ENCODE measurements at regions not wholly inside any gene's neighbourhood (a gene's known extent, or its start where the extent isn't known, plus 50 kb on each side); places are given as distances from the start of the nearest gene placed in this dataset.

- no peak for DNase-seq (ENCODE audit: low spot score)
- in situ Hi-C loops (cut with MboI; ENCODE audit: low pct_unique_long_range_greater_than_20kb, low sequenced_read_pairs, unreplicated experiment): no loop called here
- TF ChIP-seq CTCF (IDR thresholded peaks at IDR 0.05; ENCODE audit: extremely low read depth, insufficient read depth, missing control alignments): no peak
Measured at GRCh38 chr1:94672934-94673333, 131.4 kb upstream of the F3 start.

GRCh38 chr1:94672001-94672400 lies 130.4 kb upstream of the F3 start:
- in situ Hi-C loops (cut with MboI; ENCODE audit: low pct_unique_long_range_greater_than_20kb, low sequenced_read_pairs, unreplicated experiment): no loop called here
- no peak for TF ChIP-seq CTCF (IDR thresholded peaks at IDR 0.05; ENCODE audit: extremely low read depth, insufficient read depth, missing control alignments)
- no peak for DNase-seq (ENCODE audit: low spot score)

GRCh38 chr1:94670273-94670672 lies 128.7 kb upstream of the F3 start:
- no peak for DNase-seq (ENCODE audit: low spot score)
- in situ Hi-C loops (cut with MboI; ENCODE audit: low pct_unique_long_range_greater_than_20kb, low sequenced_read_pairs, unreplicated experiment): no loop called here

GRCh38 chr1:94669198-94669597 lies 127.6 kb upstream of the F3 start:
- DNase-seq (ENCODE audit: low spot score): no peak
- TF ChIP-seq CTCF (IDR thresholded peaks at IDR 0.05; ENCODE audit: extremely low read depth, insufficient read depth, missing control alignments): no peak
- in situ Hi-C loops (cut with MboI; ENCODE audit: low pct_unique_long_range_greater_than_20kb, low sequenced_read_pairs, unreplicated experiment): no loop called here

More at GRCh38 chr1:94670273-94670672, 128.7 kb upstream of the F3 start:
- TF ChIP-seq CTCF (IDR thresholded peaks at IDR 0.05; ENCODE audit: extremely low read depth, insufficient read depth, missing control alignments): no peak

GRCh38 chr1:94668528-94668927 lies 127.0 kb upstream of the F3 start:
- TF ChIP-seq CTCF (IDR thresholded peaks at IDR 0.05; ENCODE audit: extremely low read depth, insufficient read depth, missing control alignments): no peak
- in situ Hi-C loops (cut with MboI; ENCODE audit: low pct_unique_long_range_greater_than_20kb, low sequenced_read_pairs, unreplicated experiment): no loop called here
- DNase-seq (ENCODE audit: low spot score): no peak

GRCh38 chr1:94667818-94668217 lies 126.3 kb upstream of the F3 start:
- no peak for DNase-seq (ENCODE audit: low spot score)
- TF ChIP-seq CTCF (IDR thresholded peaks at IDR 0.05; ENCODE audit: extremely low read depth, insufficient read depth, missing control alignments): no peak

GRCh38 chr1:94666797-94667196 lies 125.2 kb upstream of the F3 start:
- in situ Hi-C loops (cut with MboI; ENCODE audit: low pct_unique_long_range_greater_than_20kb, low sequenced_read_pairs, unreplicated experiment): no loop called here
- DNase-seq (ENCODE audit: low spot score): no peak
- TF ChIP-seq CTCF (IDR thresholded peaks at IDR 0.05; ENCODE audit: extremely low read depth, insufficient read depth, missing control alignments): no peak

More at GRCh38 chr1:94667818-94668217, 126.3 kb upstream of the F3 start:
- in situ Hi-C loops (cut with MboI; ENCODE audit: low pct_unique_long_range_greater_than_20kb, low sequenced_read_pairs, unreplicated experiment): no loop called here

Measured in GM13977 (cell line).